ENCODE measurements at regions not wholly inside any gene's neighbourhood (a gene's known extent, or its start where the extent isn't known, plus 50 kb on each side); places are given as distances from the start of the nearest gene placed in this dataset.

GRCh38 chr6:137999815-138000214 lies 107.4 kb downstream of the PERP start:
- Mint-ChIP-seq H3K36me3 (ENCODE audit: low read depth) (peaks cover 2% of the 10 kb centered on the region; the same call in 1 of the 3 replicates), H3K4me1 (no peaks in the 10 kb centered on the region; the same call in 2 of the 3 replicates), H3K27ac (no peak overlapping the region), H3K9me3 (peaks cover 17% of the 10 kb centered on the region; the same call in 2 of the 3 replicates), H3K4me3 (no peak overlapping the region), H3K27me3 (ENCODE audit: insufficient read depth, low read depth, poor library complexity) (peaks cover 2% of the 10 kb centered on the region)
- H3K9me2 ChIP-seq (ENCODE audit: insufficient read depth): no peaks in the 10 kb centered on the region
- no peak overlapping the region for H3K4me3 ChIP-seq
- H3K27ac ChIP-seq (ENCODE audit: low read depth): no peak overlapping the region
- no peaks in the 10 kb centered on the region for H3K4me1 ChIP-seq (ENCODE audit: insufficient read depth)
- no peaks in the 10 kb centered on the region for H3K79me2 ChIP-seq (replicated peaks; ENCODE audit: insufficient read depth)
- H3F3A ChIP-seq (replicated peaks; ENCODE audit: low read depth): no peaks in the 10 kb centered on the region
- no peaks in the 10 kb centered on the region for H4K20me1 ChIP-seq (replicated peaks; ENCODE audit: insufficient read depth)
- 0 out of 2 replicates have a peak overlapping the region, but pooled peaks have one; percentile 18 for H2AFZ ChIP-seq
- H3K36me3 ChIP-seq (ENCODE audit: insufficient read depth): 0 out of 2 replicates have a peak, but pooled peaks cover 3% of the 10 kb centered on the region
- no peak for DNase-seq (ENCODE audit: low spot score)
- TF ChIP-seq STAT1 (IDR thresholded peaks at IDR 0.05; ENCODE audit: unreplicated experiment): no peak
- no peak for TF ChIP-seq EZH2phosphoT487 (IDR thresholded peaks at IDR 0.05; ENCODE audit: unreplicated experiment)
- TF ChIP-seq JUNB (IDR thresholded peaks at IDR 0.05; ENCODE audit: unreplicated experiment): no peak
- TF ChIP-seq, protein P1, sequence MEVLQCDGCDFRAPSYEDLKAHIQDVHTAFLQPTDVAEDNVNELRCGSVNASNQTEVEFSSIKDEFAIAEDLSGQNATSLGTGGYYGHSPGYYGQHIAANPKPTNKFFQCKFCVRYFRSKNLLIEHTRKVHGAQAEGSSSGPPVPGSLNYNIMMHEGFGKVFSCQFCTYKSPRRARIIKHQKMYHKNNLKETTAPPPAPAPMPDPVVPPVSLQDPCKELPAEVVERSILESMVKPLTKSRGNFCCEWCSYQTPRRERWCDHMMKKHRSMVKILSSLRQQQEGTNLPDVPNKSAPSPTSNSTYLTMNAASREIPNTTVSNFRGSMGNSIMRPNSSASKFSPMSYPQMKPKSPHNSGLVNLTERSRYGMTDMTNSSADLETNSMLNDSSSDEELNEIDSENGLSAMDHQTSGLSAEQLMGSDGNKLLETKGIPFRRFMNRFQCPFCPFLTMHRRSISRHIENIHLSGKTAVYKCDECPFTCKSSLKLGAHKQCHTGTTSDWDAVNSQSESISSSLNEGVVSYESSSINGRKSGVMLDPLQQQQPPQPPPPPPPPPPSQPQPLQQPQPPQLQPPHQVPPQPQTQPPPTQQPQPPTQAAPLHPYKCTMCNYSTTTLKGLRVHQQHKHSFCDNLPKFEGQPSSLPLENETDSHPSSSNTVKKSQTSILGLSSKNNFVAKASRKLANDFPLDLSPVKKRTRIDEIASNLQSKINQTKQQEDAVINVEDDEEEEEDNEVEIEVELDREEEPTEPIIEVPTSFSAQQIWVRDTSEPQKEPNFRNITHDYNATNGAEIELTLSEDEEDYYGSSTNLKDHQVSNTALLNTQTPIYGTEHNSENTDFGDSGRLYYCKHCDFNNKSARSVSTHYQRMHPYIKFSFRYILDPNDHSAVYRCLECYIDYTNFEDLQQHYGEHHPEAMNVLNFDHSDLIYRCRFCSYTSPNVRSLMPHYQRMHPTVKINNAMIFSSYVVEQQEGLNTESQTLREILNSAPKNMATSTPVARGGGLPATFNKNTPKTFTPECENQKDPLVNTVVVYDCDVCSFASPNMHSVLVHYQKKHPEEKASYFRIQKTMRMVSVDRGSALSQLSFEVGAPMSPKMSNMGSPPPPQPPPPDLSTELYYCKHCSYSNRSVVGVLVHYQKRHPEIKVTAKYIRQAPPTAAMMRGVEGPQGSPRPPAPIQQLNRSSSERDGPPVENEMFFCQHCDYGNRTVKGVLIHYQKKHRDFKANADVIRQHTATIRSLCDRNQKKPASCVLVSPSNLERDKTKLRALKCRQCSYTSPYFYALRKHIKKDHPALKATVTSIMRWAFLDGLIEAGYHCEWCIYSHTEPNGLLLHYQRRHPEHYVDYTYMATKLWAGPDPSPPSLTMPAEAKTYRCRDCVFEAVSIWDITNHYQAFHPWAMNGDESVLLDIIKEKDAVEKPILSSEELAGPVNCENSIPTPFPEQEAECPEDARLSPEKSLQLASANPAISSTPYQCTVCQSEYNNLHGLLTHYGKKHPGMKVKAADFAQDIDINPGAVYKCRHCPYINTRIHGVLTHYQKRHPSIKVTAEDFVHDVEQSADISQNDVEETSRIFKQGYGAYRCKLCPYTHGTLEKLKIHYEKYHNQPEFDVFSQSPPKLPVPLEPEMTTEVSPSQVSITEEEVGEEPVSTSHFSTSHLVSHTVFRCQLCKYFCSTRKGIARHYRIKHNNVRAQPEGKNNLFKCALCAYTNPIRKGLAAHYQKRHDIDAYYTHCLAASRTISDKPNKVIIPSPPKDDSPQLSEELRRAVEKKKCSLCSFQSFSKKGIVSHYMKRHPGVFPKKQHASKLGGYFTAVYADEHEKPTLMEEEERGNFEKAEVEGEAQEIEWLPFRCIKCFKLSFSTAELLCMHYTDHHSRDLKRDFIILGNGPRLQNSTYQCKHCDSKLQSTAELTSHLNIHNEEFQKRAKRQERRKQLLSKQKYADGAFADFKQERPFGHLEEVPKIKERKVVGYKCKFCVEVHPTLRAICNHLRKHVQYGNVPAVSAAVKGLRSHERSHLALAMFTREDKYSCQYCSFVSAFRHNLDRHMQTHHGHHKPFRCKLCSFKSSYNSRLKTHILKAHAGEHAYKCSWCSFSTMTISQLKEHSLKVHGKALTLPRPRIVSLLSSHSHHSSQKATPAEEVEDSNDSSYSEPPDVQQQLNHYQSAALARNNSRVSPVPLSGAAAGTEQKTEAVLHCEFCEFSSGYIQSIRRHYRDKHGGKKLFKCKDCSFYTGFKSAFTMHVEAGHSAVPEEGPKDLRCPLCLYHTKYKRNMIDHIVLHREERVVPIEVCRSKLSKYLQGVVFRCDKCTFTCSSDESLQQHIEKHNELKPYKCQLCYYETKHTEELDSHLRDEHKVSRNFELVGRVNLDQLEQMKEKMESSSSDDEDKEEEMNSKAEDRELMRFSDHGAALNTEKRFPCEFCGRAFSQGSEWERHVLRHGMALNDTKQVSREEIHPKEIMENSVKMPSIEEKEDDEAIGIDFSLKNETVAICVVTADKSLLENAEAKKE (CRISPR knock-in tag; IDR thresholded peaks at IDR 0.05): no peak
- TF ChIP-seq CREB1 (CRISPR knock-in tag; IDR thresholded peaks at IDR 0.05; ENCODE audit: low read depth): no peak
- TF ChIP-seq POLR2AphosphoS5 (IDR thresholded peaks at IDR 0.05; ENCODE audit: low read depth): no peak
- TF ChIP-seq NANOG (IDR thresholded peaks at IDR 0.05; ENCODE audit: borderline replicate concordance): no peak
- TF ChIP-seq ZNF331 (CRISPR knock-in tag; IDR thresholded peaks at IDR 0.05; ENCODE audit: low read depth): no peak
- no peak for TF ChIP-seq EZH2 (IDR thresholded peaks at IDR 0.05; ENCODE audit: low read depth, unreplicated experiment)
- TF ChIP-seq, protein P2, sequence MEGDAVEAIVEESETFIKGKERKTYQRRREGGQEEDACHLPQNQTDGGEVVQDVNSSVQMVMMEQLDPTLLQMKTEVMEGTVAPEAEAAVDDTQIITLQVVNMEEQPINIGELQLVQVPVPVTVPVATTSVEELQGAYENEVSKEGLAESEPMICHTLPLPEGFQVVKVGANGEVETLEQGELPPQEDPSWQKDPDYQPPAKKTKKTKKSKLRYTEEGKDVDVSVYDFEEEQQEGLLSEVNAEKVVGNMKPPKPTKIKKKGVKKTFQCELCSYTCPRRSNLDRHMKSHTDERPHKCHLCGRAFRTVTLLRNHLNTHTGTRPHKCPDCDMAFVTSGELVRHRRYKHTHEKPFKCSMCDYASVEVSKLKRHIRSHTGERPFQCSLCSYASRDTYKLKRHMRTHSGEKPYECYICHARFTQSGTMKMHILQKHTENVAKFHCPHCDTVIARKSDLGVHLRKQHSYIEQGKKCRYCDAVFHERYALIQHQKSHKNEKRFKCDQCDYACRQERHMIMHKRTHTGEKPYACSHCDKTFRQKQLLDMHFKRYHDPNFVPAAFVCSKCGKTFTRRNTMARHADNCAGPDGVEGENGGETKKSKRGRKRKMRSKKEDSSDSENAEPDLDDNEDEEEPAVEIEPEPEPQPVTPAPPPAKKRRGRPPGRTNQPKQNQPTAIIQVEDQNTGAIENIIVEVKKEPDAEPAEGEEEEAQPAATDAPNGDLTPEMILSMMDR (conservative IDR thresholded peaks at IDR 0.05; ENCODE audit: low read depth in 2 of 2): no peak
- no peak for TF ChIP-seq ZNF114 (CRISPR knock-in tag; IDR thresholded peaks at IDR 0.05)
- TF ChIP-seq ETS1 (IDR thresholded peaks at IDR 0.05): no peak
- no peak for TF ChIP-seq REST (IDR thresholded peaks at IDR 0.05; ENCODE audit: unreplicated experiment)
- no peaks in the 10 kb centered on the region for H3K27me3 ChIP-seq (ENCODE audit: insufficient read depth)
- ATAC-seq: no peak
- H3K4me2 ChIP-seq: no peak overlapping the region
